GM12872 (cell line): ENCODE measurements at regions not wholly inside any gene's neighbourhood (a gene's known extent, or its start where the extent isn't known, plus 50 kb on each side); places are given as distances from the start of the nearest gene placed in this dataset.

Experiments used
- TF ChIP-seq, protein P1 (sequence below): IDR thresholded peaks from 3 replicates; pipeline ENCODE4 v1.5.1; 2011; ENCODE audit warnings: low read depth, mild to moderate bottlenecking, low read length, moderate library complexity; ENCODE audit not compliant: insufficient read depth

DNA sequence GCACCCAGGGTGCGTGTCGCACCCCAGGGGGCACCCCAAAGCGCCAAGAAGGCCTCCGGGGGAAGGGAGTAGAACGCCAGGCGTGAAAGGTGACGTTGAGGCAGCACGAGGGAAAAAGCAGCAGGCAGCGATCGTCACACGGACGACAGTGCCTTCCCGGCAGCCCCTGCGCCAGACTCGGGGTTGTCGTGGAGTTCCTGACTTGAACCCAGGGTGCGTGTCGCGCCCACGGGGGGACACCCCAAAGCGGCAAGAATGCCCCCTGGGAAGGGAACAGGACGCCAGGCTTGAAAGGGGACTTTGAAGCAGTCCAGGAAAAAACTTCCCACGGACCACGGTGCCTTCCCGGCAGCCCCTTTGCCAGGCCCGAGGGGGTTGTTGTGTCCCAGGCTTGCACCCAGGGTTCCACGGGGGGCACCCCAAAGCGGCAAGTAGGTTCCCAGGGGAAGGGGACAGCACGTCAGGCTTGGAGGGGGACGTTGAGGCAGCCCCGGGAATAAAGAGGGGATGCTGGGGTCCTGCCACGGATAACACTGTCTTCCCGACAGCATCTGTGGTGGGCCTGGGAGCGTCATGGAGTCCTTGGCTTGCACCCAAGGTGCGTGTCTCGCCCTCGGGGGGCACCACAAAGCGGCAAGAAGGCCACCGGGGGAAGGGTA lies 159.2 kb upstream of the ALG10B start:
- TF ChIP-seq, protein P1, sequence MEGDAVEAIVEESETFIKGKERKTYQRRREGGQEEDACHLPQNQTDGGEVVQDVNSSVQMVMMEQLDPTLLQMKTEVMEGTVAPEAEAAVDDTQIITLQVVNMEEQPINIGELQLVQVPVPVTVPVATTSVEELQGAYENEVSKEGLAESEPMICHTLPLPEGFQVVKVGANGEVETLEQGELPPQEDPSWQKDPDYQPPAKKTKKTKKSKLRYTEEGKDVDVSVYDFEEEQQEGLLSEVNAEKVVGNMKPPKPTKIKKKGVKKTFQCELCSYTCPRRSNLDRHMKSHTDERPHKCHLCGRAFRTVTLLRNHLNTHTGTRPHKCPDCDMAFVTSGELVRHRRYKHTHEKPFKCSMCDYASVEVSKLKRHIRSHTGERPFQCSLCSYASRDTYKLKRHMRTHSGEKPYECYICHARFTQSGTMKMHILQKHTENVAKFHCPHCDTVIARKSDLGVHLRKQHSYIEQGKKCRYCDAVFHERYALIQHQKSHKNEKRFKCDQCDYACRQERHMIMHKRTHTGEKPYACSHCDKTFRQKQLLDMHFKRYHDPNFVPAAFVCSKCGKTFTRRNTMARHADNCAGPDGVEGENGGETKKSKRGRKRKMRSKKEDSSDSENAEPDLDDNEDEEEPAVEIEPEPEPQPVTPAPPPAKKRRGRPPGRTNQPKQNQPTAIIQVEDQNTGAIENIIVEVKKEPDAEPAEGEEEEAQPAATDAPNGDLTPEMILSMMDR: no peak

DNA sequence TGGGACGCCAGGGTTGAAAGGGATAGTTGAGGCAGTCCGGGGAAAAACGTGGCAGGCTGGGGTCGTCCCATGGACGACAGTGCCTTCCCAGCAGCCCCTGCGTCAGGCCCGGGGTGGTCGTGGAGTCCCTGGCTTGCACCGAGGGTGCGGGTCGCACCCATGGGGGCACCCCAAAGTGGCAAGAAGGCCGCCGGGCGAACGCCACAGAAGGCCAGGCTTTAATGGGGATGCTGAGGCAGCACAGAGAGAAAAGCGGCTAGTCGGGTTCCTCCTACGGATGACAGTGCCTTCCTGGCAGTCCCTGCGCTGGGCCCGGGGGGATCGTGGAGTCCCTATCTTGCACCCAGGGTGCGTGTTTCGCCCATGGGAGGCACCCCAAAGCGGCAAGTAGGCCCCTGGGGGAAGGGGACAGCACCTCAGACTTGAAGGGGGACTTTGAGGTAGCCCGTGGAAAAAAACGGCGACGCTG lies 158.6 kb upstream of the ALG10B start:
- TF ChIP-seq, protein P1: no peak

DNA sequence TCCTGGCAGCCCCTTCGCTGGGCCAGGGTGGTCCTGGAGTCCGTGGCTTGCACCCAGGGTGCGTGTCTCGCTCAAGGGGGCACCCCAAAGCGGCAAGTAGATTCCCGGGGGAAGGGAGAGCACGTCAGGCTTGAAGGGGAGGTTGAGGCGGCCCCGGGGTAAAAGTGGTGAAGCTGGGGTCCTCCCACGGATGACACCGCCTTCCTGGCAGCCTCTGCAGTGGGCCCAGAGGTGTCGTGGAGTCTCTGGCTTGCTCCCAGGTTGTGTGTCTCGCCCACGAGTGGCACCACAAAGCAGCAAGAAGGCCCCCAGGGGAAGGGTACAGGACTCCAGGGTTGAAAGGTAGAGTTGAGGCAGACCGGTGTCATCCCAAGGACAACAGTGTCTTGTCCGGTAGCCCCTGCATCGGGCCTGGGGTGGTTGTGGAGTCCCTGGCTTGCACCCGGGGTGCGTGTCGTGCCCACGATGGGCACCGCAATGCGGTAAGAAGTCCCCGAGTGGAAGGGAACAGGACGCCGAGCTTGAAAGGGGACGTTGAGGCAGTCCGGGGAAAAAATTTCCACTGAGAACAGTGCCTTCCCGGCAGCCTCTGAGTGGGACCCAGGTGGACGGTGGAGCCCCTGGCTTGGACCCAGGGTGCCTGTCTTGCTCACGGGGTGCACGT lies 158.0 kb upstream of the ALG10B start:
- TF ChIP-seq, protein P1: no peak

DNA sequence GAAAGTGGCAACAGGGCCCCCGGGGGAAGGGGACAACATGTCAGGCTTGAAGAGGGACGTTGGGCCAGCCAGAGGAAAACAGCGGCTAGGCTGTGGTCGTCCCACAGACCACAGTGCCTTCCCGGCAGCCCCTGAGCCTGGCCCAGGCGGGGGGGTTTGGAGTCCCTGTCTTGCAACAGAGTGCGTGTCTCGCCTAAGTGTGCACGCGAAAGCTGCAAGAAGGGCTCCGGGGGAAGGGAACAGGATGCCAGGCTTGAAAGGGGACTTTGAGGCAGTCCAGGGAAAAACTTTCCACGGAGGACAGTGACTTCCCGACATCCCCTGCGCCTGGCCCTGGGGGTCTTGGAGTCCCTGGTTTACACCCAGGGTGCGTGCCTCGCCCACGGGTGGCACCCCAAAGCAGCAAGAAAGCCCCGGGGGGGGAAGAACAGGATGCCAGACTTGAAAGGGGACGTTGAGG lies 157.5 kb upstream of the ALG10B start:
- TF ChIP-seq, protein P1: no peak

DNA sequence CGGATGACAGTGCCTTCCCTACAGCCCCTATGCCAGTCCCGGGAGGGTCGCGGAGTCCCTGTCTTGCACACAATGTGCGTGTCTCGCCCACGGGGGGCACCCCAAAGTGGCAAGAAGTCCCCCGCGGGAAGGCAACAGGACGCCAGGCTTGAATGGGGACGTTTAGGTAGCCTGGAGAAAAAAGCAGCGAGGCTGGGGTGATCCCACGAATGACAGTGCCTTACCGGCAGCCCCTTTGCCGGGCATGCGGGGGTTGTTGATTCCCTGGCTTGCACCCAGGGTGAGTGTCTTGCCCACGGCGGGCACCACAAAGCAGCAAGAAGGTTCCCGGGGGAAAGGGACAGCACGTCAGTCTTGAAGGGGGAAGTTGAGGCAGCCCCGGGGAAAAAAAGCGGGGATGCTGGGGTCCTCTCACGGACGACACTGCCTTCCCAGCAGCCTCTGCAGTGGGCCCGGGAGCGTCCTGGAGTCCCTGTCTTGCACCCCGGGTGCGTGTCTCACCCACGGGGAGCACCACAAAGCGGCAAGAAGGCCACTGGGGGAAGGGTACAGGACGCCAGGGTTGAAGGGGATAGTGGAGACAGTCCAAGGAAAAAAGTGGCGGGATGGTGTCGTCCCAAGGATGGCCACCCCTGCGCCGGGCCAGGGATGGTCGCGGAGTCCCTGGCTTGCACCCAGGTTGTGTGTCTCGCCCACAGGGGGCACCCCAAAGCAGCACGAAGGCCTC lies 156.8 kb upstream of the ALG10B start:
- TF ChIP-seq, protein P1: no peak

DNA sequence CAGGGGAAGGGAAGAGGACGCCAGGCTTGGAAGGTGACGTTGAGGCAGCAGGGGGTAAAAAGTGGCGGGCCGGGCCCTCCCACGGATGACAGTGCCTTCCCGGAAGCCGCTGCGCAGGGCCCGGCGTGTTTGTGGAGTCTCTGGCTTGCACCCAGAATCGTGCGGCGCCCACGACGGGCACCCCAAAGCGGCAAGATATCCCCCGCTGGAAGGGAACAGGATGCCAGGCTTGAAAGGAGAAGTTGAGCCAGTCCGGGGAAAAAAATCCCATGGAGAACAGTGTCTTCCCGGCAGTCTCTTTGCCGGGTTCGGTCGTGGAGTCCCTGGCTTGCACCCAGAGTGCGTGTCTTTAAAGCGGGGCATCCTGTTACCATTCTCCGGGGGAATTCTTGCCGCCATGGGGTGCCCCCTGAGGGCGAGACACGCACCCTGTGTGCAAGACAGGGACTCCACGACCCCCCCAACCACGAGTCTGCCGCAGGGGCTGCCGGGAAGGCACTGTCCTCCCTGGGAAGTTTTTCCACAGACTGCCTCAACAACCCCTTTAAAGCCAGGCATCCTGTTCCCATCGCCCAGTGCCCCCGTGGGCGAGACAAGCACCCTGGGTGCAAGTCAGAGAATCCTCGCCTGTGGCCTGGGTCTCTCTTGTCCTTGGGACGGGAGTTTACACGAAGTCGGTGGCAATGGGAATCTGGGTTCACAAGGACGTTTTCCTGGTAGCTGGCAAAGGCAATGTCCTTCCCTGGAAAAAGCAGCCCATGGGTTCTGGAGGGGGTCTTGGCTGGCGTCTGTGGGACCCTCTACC lies 156.1 kb upstream of the ALG10B start:
- TF ChIP-seq, protein P1: no peak
